Retinal pigment epithelial cell (primary cell): ENCODE measurements at regions not wholly inside any gene's neighbourhood (a gene's known extent, or its start where the extent isn't known, plus 50 kb on each side); places are given as distances from the start of the nearest gene placed in this dataset.
"Not testable (repeated sequence)": the region's sequence is repeated elsewhere in the genome, so short reads cannot be mapped to it uniquely, and the experiment has no call there.

Source experiments
- DNase-seq: peaks from one replicate; pipeline ENCODE4 v3.0.0-alpha.2; 2010; ENCODE audit warnings: low read depth
- H3K4me3 ChIP-seq: 2 replicates; pipeline ENCODE4 v1.5.1; 2011; ENCODE audit warnings: mild to moderate bottlenecking, low read length, control low read depth, moderate library complexity
- CTCF ChIP-seq: conservative IDR thresholded peaks from 2 replicates; pipeline ENCODE4 v1.5.1; 2011; ENCODE audit warnings: low read depth, low read length, control low read depth, inconsistent platforms

- no peak for DNase-seq
- H3K4me3 ChIP-seq, result no peak overlapping the region
- no peak for TF ChIP-seq CTCF
These were observed 229.6 kb upstream of the ZNF608 start for GRCh38 chr5:124976086-124976485.

GRCh38 chr5:124979251-124979650 lies 232.8 kb upstream of the ZNF608 start:
- H3K4me3 ChIP-seq, result no peak overlapping the region
- no peak for TF ChIP-seq CTCF
- DNase-seq, result no peak

- H3K4me3 ChIP-seq, result no peak overlapping the region
- DNase-seq, result no peak
- no peak for TF ChIP-seq CTCF
These were observed 233.9 kb upstream of the ZNF608 start for GRCh38 chr5:124980163-124980941.

GRCh38 chr5:124981901-124982300 lies 235.5 kb upstream of the ZNF608 start:
- no peak for TF ChIP-seq CTCF
- no peak for DNase-seq
- no peak overlapping the region for H3K4me3 ChIP-seq

- no peak overlapping the region for H3K4me3 ChIP-seq
- TF ChIP-seq CTCF, result no peak
- no peak for DNase-seq
These were observed 239.7 kb upstream of the ZNF608 start for GRCh38 chr5:124986170-124986569.

GRCh38 chr5:124986667-124987066 lies 240.2 kb upstream of the ZNF608 start:
- no peak overlapping the region for H3K4me3 ChIP-seq
- TF ChIP-seq CTCF, result no peak
- no peak for DNase-seq

- not testable (repeated sequence) for DNase-seq
These were observed 241.3 kb upstream of the ZNF608 start for GRCh38 chr5:124987786-124988185.

More at GRCh38 chr5:124987786-124988185, 241.3 kb upstream of the ZNF608 start:
- not testable (repeated sequence) for H3K4me3 ChIP-seq
